ENCODE measurements at regions not wholly inside any gene's neighbourhood (a gene's known extent, or its start where the extent isn't known, plus 50 kb on each side); places are given as distances from the start of the nearest gene placed in this dataset.

DNA sequence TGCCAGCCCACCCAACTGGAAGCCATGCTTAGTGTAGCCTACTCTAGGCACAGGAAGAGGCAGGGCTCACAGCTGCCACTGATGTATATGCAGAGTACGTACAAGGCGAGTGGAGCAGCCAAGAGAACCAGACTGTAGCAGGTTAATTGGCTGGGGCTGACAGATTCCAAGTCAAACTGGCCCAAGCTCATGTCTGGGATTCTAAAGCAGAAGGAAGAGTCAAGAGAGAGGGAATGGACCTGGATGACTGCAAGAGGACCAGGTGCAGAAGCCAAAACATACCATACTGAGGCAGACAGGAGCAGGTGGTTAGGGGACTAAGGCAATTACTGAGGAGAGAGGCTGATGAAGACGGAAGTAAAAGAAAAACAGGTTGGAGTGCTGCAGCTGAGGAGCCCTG, 51.3 kb upstream of the LRRN2 start:
- H3K4me1 ChIP-seq (ENCODE audit: control insufficient read depth in 2 of 2, insufficient read depth in 2 of 2, low read length in 2 of 2) = no peaks in the 10 kb centered on the region
- no peaks in the 10 kb centered on the region for H3K9me3 ChIP-seq (ENCODE audit: control insufficient read depth in 2 of 2, low read length in 2 of 2)
- H3K4me3 ChIP-seq (ENCODE audit: low read length in 2 of 2) = no peak overlapping the region
- no peak overlapping the region for H3K9ac ChIP-seq (ENCODE audit: low read depth in 1 of 2, low read length in 2 of 2)
- no peaks in the 10 kb centered on the region for H3K36me3 ChIP-seq (ENCODE audit: control insufficient read depth in 2 of 2, insufficient read depth in 2 of 2, low read length in 2 of 2)
- H3K27me3 ChIP-seq (ENCODE audit: control insufficient read depth in 2 of 2, insufficient read depth in 2 of 2, low read length in 2 of 2) = peaks cover 0 to 7% of the 10 kb centered on the region in 2 donors
- no peak overlapping the region for H3K27ac ChIP-seq (ENCODE audit: low read depth in 2 of 2, low read length in 2 of 2)

DNA sequence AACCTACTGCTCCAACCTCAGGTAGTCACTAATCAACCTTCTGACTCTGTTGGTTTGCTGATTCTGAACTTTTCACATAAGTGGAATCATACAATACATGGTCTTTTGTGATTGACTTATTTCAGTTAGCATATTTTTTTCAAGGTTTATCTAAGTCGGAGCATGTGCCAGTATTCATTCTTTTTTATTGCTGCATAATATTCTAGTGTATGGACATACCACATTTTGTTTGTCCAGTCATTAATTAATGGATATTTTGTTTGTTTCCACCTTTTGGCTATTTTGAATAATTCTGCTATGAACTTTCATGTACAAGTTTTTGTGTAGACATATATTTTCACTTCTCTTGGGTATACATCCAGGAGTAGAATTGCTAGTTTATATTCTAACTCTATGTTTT, 53.0 kb upstream of the LRRN2 start:
- Histone ChIP-seq H3K9me3 (ENCODE audit: control insufficient read depth in 2 of 2, low read length in 2 of 2) (no peaks in the 10 kb centered on the region), H3K36me3 (ENCODE audit: control insufficient read depth in 2 of 2, insufficient read depth in 2 of 2, low read length in 2 of 2) (no peaks in the 10 kb centered on the region), H3K9ac (ENCODE audit: low read depth in 1 of 2, low read length in 2 of 2) (no peak overlapping the region), H3K4me1 (ENCODE audit: control insufficient read depth in 2 of 2, insufficient read depth in 2 of 2, low read length in 2 of 2) (no peaks in the 10 kb centered on the region), H3K27me3 (ENCODE audit: control insufficient read depth in 2 of 2, insufficient read depth in 2 of 2, low read length in 2 of 2) (peaks cover 0 to 10% of the 10 kb centered on the region in 2 donors), H3K27ac (ENCODE audit: low read depth in 2 of 2, low read length in 2 of 2) (no peak overlapping the region), H3K4me3 (ENCODE audit: low read length in 2 of 2) (no peak overlapping the region)

DNA sequence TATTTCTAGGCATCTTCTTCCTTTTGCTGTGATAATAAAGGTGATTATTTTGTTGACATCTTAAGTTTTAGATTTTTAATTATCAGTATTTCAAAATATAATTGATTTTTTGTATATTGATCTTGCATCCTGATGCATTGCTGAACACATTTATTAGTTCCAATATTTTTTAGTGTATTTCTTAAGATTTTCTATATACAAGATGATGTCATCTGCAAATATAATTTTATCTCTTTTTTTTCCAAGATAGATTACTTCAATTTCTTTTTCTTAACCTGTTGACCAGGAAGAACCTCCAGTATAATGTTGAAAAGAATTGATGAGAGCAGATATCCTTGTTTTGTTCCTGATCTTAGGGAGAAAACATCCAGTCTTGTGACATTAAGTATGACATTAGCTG, 54.8 kb upstream of the LRRN2 start:
- Histone ChIP-seq H3K27me3 (ENCODE audit: control insufficient read depth in 2 of 2, insufficient read depth in 2 of 2, low read length in 2 of 2) (peaks cover 0 to 10% of the 10 kb centered on the region in 2 donors), H3K9me3 (ENCODE audit: control insufficient read depth in 2 of 2, low read length in 2 of 2) (no peaks in the 10 kb centered on the region), H3K27ac (ENCODE audit: low read depth in 2 of 2, low read length in 2 of 2) (no peak overlapping the region), H3K4me1 (ENCODE audit: control insufficient read depth in 2 of 2, insufficient read depth in 2 of 2, low read length in 2 of 2) (no peaks in the 10 kb centered on the region), H3K36me3 (ENCODE audit: control insufficient read depth in 2 of 2, insufficient read depth in 2 of 2, low read length in 2 of 2) (no peaks in the 10 kb centered on the region), H3K9ac (ENCODE audit: low read depth in 1 of 2, low read length in 2 of 2) (no peak overlapping the region), H3K4me3 (ENCODE audit: low read length in 2 of 2) (no peak overlapping the region)

DNA sequence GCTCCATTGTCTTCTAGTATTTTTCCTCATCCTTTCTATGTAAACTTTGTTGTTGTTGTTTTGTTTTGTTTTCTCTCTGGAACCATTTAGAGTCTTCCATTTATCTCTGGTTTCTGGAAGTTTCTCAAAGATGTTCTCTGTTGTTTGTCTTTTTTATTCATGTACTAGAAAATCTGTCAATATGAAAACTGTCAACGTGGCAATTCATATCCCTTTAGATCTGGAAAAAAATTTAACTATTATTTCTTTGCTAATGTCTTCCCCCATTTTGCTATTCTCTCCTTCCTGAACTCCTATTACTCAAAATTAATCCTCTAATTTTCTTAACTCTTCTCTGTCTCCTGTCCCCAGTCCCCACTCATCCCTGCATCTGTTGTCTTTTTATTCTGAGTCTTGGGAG, 55.9 kb upstream of the LRRN2 start:
- Histone ChIP-seq H3K27ac (ENCODE audit: low read depth in 2 of 2, low read length in 2 of 2) (no peak overlapping the region), H3K4me1 (ENCODE audit: control insufficient read depth in 2 of 2, insufficient read depth in 2 of 2, low read length in 2 of 2) (no peaks in the 10 kb centered on the region), H3K36me3 (ENCODE audit: control insufficient read depth in 2 of 2, insufficient read depth in 2 of 2, low read length in 2 of 2) (no peaks in the 10 kb centered on the region), H3K27me3 (ENCODE audit: control insufficient read depth in 2 of 2, insufficient read depth in 2 of 2, low read length in 2 of 2) (peaks cover 0 to 10% of the 10 kb centered on the region in 2 donors), H3K9ac (ENCODE audit: low read depth in 1 of 2, low read length in 2 of 2) (no peak overlapping the region), H3K9me3 (ENCODE audit: control insufficient read depth in 2 of 2, low read length in 2 of 2) (no peaks in the 10 kb centered on the region), H3K4me3 (ENCODE audit: low read length in 2 of 2) (no peak overlapping the region)

DNA sequence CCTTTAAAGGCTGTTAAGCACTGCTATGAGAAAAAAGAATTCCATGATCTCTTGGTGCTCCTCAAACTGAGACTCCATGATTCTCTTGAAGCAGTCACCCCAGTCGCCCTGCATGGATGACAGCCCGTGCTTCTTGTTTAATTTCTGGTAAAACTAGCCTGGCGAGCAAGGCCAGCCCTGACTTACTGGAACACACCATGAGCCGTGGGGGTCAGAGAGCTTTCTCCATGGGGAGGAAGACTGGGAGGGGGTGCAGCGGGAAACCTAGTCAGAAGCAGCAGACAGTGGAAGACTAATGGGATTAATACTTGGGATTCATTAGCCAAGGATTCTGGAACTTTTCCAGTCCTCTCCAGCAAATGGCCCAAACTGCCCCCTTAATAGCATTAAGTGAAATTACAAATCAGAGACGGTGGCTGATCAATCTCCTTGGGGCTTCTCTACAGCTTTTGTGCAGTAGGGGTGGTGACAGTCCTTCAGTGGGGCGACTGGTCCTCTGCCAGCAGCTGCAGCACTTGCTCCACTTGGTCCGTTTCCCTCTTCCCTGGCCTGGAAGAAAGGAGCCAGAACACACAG, 57.2 kb upstream of the LRRN2 start:
- no peaks in the 10 kb centered on the region for H3K9me3 ChIP-seq (ENCODE audit: control insufficient read depth in 2 of 2, low read length in 2 of 2)
- no peak overlapping the region for H3K4me3 ChIP-seq (ENCODE audit: low read length in 2 of 2)
- H3K4me1 ChIP-seq (ENCODE audit: control insufficient read depth in 2 of 2, insufficient read depth in 2 of 2, low read length in 2 of 2) = no peaks in the 10 kb centered on the region
- peaks cover 0 to 5% of the 10 kb centered on the region in 2 donors for H3K27me3 ChIP-seq (ENCODE audit: control insufficient read depth in 2 of 2, insufficient read depth in 2 of 2, low read length in 2 of 2)
- no peaks in the 10 kb centered on the region for H3K36me3 ChIP-seq (ENCODE audit: control insufficient read depth in 2 of 2, insufficient read depth in 2 of 2, low read length in 2 of 2)
- no peak overlapping the region for H3K9ac ChIP-seq (ENCODE audit: low read depth in 1 of 2, low read length in 2 of 2)
- H3K27ac ChIP-seq (ENCODE audit: low read depth in 2 of 2, low read length in 2 of 2) = no peak overlapping the region

DNA sequence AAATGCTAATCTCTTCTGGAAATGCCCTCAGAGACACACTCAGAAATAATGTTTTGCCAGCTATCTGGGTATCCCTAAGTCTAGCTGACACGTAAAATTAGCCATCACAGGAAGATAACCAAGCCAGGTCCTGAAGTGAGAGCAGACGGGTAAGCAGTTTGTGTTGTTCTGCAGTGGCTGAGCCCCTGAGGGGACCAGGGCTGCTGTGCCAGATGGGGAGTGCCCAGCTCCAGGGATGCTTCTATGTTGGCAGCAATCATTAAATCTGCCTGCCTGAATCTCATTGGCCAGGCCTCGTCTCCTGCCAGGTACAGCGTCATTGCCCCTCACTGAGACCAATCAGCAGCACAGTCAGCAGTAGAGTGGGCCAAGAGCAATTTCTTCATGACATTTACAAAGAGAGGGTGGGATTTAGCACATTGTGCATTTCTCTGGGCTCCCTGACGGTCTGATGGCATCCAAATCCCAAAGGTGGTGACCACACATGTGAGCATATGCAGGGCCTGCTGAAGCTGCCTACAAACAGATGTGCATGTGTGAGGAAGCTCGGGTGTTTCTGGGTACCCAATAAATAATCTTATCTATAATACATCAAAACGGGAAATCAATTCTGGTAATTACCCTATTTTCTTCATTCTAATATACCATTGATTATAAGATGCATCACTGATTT, 58.7 kb upstream of the LRRN2 start:
- H3K4me3 ChIP-seq (ENCODE audit: low read length in 2 of 2) = no peak overlapping the region
- H3K27me3 ChIP-seq (ENCODE audit: control insufficient read depth in 2 of 2, insufficient read depth in 2 of 2, low read length in 2 of 2) = peaks cover 0 to 5% of the 10 kb centered on the region in 2 donors
- no peak overlapping the region for H3K27ac ChIP-seq (ENCODE audit: low read depth in 2 of 2, low read length in 2 of 2)
- no peaks in the 10 kb centered on the region for H3K36me3 ChIP-seq (ENCODE audit: control insufficient read depth in 2 of 2, insufficient read depth in 2 of 2, low read length in 2 of 2)
- H3K4me1 ChIP-seq (ENCODE audit: control insufficient read depth in 2 of 2, insufficient read depth in 2 of 2, low read length in 2 of 2) = no peaks in the 10 kb centered on the region
- no peaks in the 10 kb centered on the region for H3K9me3 ChIP-seq (ENCODE audit: control insufficient read depth in 2 of 2, low read length in 2 of 2)
- H3K9ac ChIP-seq (ENCODE audit: low read depth in 1 of 2, low read length in 2 of 2) = no peak overlapping the region

DNA sequence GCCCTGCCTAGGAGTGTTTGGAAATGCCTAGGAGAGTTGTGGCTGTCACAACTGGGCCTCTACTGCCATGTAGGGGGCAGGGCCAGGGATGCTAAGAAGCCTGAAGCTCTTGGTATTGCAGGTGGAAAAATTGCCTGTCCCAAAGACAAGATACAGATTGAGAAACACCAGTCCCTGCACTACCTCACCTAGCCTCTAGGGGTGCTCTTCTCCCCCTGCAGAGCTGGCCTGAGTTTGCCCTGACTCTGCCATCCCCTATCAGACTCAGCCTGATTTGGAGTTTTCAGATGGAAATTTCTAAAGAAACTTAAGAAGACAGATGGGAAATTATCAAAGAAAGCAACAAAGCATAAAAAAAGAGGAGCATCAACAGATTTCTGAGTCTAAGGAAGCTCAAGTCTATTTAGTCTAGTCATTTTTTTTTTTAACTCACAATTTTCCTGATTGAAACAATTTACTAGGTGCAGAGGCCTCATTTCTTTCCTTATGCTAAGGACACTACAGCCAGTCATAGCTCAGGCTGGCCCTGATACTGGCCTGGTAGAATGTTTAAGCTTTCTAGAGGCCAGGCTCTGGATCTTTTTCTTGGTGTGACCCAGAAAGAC, 61.4 kb upstream of the LRRN2 start:
- H3K27ac ChIP-seq (ENCODE audit: low read depth in 2 of 2, low read length in 2 of 2) = no peak overlapping the region

DNA sequence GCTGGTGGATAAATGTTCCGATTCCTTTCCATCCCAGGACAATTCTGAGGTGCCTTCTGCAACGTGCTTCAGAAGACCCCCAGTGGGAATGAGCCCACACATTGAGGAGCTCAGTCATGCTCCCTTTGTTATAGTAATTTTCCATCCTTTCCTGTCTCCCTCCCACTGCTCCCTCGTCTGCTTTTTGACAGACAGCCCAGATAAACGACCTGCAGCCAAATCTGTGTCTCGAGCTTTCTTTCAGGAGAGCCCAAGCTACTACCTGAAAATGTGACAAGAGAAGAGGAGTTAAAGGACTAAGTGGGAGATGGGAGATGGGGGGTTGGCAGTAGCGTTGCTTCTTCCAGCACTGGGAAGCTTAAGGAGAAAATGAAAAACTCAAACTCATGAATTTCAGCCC, 65.9 kb upstream of the LRRN2 start:
- Histone ChIP-seq H3K27me3 (ENCODE audit: control insufficient read depth in 2 of 2, insufficient read depth in 2 of 2, low read length in 2 of 2) (no peaks in the 10 kb centered on the region), H3K36me3 (ENCODE audit: control insufficient read depth in 2 of 2, insufficient read depth in 2 of 2, low read length in 2 of 2) (no peaks in the 10 kb centered on the region), H3K9ac (ENCODE audit: low read depth in 1 of 2, low read length in 2 of 2) (no peak overlapping the region), H3K9me3 (ENCODE audit: control insufficient read depth in 2 of 2, low read length in 2 of 2) (no peaks in the 10 kb centered on the region), H3K27ac (ENCODE audit: low read depth in 2 of 2, low read length in 2 of 2) (no peak overlapping the region), H3K4me1 (ENCODE audit: control insufficient read depth in 2 of 2, insufficient read depth in 2 of 2, low read length in 2 of 2) (peaks cover 7 to 8% of the 10 kb centered on the region in 2 donors), H3K4me3 (ENCODE audit: low read length in 2 of 2) (peak overlapping the region in 1 of 2 donors; percentile 42)

More for the DNA sequence above, 61.4 kb upstream of the LRRN2 start:
- Histone ChIP-seq H3K9ac (ENCODE audit: low read depth in 1 of 2, low read length in 2 of 2) (no peak overlapping the region), H3K4me1 (ENCODE audit: control insufficient read depth in 2 of 2, insufficient read depth in 2 of 2, low read length in 2 of 2) (peaks cover 7 to 8% of the 10 kb centered on the region in 2 donors), H3K4me3 (ENCODE audit: low read length in 2 of 2) (no peak overlapping the region), H3K27me3 (ENCODE audit: control insufficient read depth in 2 of 2, insufficient read depth in 2 of 2, low read length in 2 of 2) (peaks cover 0 to 5% of the 10 kb centered on the region in 2 donors), H3K36me3 (ENCODE audit: control insufficient read depth in 2 of 2, insufficient read depth in 2 of 2, low read length in 2 of 2) (no peaks in the 10 kb centered on the region), H3K9me3 (ENCODE audit: control insufficient read depth in 2 of 2, low read length in 2 of 2) (no peaks in the 10 kb centered on the region)

DNA sequence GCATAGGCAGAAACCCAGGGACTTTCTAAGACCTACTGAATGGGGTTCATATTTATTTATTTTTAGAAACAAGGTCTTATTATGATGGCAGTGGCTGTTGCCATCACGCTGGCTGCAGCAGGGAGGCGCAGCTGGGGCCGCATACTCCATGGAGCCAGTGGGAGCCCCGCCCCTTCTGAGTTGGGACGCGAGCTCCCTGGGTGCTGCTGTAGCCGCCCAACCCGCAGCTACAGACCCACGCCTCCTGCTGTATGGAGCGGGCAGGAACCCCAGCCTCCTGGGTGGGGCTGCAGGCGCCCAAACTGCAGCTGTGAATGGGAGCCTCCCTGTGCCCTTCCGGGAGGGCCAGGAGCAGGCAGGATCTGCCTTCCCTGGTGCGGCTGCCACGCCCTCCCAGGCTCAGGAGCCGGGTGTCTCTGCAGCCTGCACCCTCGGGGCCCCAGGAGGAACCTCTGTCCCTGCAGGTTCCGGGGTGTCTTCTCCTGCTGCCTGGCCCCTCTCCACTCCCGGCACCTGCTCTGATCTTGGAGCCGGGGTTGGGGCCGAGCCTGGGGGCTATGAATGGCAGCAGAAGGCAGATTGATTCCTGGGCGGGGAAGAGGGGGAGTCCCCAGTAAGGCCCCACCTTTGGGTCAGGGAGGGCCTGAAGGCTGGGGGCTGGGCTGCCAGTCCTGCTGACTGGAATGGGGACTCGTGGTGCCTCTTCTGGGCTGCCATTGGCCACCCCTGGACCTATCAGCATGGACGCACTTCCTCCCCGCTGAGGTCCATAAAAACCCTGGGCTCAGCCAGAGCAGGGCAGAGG, 66.5 kb upstream of the LRRN2 start:
- Histone ChIP-seq H3K36me3 (ENCODE audit: control insufficient read depth in 2 of 2, insufficient read depth in 2 of 2, low read length in 2 of 2) (no peaks in the 10 kb centered on the region), H3K4me1 (ENCODE audit: control insufficient read depth in 2 of 2, insufficient read depth in 2 of 2, low read length in 2 of 2) (peaks cover 7 to 8% of the 10 kb centered on the region in 2 donors), H3K27ac (ENCODE audit: low read depth in 2 of 2, low read length in 2 of 2) (peak overlapping the region in 1 of 2 donors; percentile 4), H3K9me3 (ENCODE audit: control insufficient read depth in 2 of 2, low read length in 2 of 2) (no peaks in the 10 kb centered on the region), H3K27me3 (ENCODE audit: control insufficient read depth in 2 of 2, insufficient read depth in 2 of 2, low read length in 2 of 2) (no peaks in the 10 kb centered on the region), H3K9ac (ENCODE audit: low read depth in 1 of 2, low read length in 2 of 2) (no peak overlapping the region), H3K4me3 (ENCODE audit: low read length in 2 of 2) (peak overlapping the region in 1 of 2 donors; percentile 42)

DNA sequence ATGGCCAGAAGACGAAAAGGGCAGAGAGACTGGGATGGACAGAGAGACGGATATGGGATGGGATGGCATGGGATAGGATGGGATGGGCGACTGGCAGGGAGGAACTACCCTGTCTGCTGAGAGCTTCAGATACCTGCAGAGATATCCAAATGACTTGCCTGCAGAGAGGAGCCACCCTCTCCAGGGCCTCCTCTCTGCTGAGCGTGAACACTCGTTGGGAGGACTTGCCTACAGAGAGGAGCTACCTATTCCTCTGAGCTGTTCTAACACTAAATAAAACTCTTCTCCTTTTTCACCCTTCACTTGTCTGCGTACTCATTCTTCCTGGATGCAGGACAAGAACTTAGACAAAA, 67.1 kb upstream of the LRRN2 start:
- H3K27ac ChIP-seq (ENCODE audit: low read depth in 2 of 2, low read length in 2 of 2) = peak overlapping the region in 1 of 2 donors; percentile 4
- no peak overlapping the region for H3K9ac ChIP-seq (ENCODE audit: low read depth in 1 of 2, low read length in 2 of 2)
- no peak overlapping the region for H3K4me3 ChIP-seq (ENCODE audit: low read length in 2 of 2)
- H3K36me3 ChIP-seq (ENCODE audit: control insufficient read depth in 2 of 2, insufficient read depth in 2 of 2, low read length in 2 of 2) = no peaks in the 10 kb centered on the region
- H3K4me1 ChIP-seq (ENCODE audit: control insufficient read depth in 2 of 2, insufficient read depth in 2 of 2, low read length in 2 of 2) = peaks cover 7 to 8% of the 10 kb centered on the region in 2 donors
- H3K27me3 ChIP-seq (ENCODE audit: control insufficient read depth in 2 of 2, insufficient read depth in 2 of 2, low read length in 2 of 2) = no peaks in the 10 kb centered on the region
- no peaks in the 10 kb centered on the region for H3K9me3 ChIP-seq (ENCODE audit: control insufficient read depth in 2 of 2, low read length in 2 of 2)
